ENCODE measurements at regions not wholly inside any gene's neighbourhood (a gene's known extent, or its start where the extent isn't known, plus 50 kb on each side); places are given as distances from the start of the nearest gene placed in this dataset.

GRCh38 chr13:21243045-21243897, 66.8 kb downstream of the MRPL57 start:
- TF ChIP-seq POLR2A (IDR thresholded peaks at IDR 0.05; ENCODE audit: low read depth, low read length) (no peak), POLR2AphosphoS5 (IDR thresholded peaks at IDR 0.05; ENCODE audit: low read depth, low read length) (no peak)

All from GM12891 (cell line).